ENCODE measurements at regions not wholly inside any gene's neighbourhood (a gene's known extent, or its start where the extent isn't known, plus 50 kb on each side); places are given as distances from the start of the nearest gene placed in this dataset.

DNA sequence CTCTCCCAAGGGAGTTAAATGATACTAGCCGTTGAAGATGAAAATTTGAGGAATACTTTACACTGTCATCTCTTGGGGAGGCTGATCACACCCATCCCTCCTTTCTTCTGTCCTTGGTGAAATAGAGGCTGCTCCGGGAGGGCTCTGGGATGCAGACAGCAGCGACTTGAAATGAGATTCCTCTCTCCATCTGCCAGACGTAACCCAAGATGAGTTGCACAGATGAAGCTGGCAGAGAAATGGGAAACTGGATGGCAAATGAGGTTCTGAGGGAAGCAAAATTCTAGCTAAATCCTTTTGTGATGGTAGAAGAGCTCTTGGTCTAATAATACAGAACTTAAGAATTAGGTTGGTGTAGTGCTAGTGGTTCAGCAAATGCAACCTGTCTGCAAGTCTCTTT is 201.4 kb downstream of the AASDH start:
- H3K27ac Mint-ChIP-seq (ENCODE audit: unreplicated experiment), result no peak overlapping the region
- DNase-seq (ENCODE audit: extremely low spot score, unreplicated experiment), result no peak
- H3K4me3 Mint-ChIP-seq (ENCODE audit: unreplicated experiment), result no peak overlapping the region
- TF ChIP-seq, protein P1, sequence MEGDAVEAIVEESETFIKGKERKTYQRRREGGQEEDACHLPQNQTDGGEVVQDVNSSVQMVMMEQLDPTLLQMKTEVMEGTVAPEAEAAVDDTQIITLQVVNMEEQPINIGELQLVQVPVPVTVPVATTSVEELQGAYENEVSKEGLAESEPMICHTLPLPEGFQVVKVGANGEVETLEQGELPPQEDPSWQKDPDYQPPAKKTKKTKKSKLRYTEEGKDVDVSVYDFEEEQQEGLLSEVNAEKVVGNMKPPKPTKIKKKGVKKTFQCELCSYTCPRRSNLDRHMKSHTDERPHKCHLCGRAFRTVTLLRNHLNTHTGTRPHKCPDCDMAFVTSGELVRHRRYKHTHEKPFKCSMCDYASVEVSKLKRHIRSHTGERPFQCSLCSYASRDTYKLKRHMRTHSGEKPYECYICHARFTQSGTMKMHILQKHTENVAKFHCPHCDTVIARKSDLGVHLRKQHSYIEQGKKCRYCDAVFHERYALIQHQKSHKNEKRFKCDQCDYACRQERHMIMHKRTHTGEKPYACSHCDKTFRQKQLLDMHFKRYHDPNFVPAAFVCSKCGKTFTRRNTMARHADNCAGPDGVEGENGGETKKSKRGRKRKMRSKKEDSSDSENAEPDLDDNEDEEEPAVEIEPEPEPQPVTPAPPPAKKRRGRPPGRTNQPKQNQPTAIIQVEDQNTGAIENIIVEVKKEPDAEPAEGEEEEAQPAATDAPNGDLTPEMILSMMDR (IDR thresholded peaks at IDR 0.05), result no peak
- H3K9me3 Mint-ChIP-seq (ENCODE audit: unreplicated experiment), result no peaks in the 10 kb centered on the region
- no peaks in the 10 kb centered on the region for H3K27me3 Mint-ChIP-seq (ENCODE audit: unreplicated experiment)
- H3K36me3 Mint-ChIP-seq (ENCODE audit: unreplicated experiment), result peaks cover 3% of the 10 kb centered on the region
- H3K4me1 Mint-ChIP-seq (ENCODE audit: unreplicated experiment), result peaks cover 8% of the 10 kb centered on the region

DNA sequence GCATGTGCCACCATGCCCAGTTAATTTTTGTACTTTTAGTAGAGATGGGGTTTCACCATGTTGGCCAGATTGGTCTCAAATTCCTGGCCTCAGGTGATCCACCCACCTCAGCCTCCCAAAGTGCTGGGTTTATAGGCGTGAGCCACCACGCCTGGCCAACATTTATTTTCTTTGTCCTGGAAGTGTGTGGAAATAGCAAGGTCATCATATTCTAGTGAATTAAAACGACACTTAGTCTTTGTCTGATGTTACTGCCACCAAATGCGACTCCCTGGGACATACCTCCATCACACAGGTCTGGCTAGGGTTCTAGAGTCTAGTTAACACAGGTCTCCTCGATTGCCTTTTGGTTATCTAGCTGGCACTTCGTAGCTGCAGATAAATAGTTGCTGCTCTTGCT is 203.1 kb downstream of the AASDH start:
- Mint-ChIP-seq H3K4me1 (ENCODE audit: unreplicated experiment) (peaks cover 9% of the 10 kb centered on the region), H3K27me3 (ENCODE audit: unreplicated experiment) (no peaks in the 10 kb centered on the region), H3K36me3 (ENCODE audit: unreplicated experiment) (peaks cover 3% of the 10 kb centered on the region), H3K9me3 (ENCODE audit: unreplicated experiment) (no peaks in the 10 kb centered on the region), H3K27ac (ENCODE audit: unreplicated experiment) (no peak overlapping the region), H3K4me3 (ENCODE audit: unreplicated experiment) (no peak overlapping the region)
- TF ChIP-seq, protein P1 (IDR thresholded peaks at IDR 0.05), result no peak
- DNase-seq (ENCODE audit: extremely low spot score, unreplicated experiment), result no peak

- H3K27ac Mint-ChIP-seq (ENCODE audit: unreplicated experiment), result no peak overlapping the region
- no peaks in the 10 kb centered on the region for H3K27me3 Mint-ChIP-seq (ENCODE audit: unreplicated experiment)
- peaks cover 3% of the 10 kb centered on the region for H3K36me3 Mint-ChIP-seq (ENCODE audit: unreplicated experiment)
- H3K4me1 Mint-ChIP-seq (ENCODE audit: unreplicated experiment), result peaks cover 9% of the 10 kb centered on the region
- no peaks in the 10 kb centered on the region for H3K9me3 Mint-ChIP-seq (ENCODE audit: unreplicated experiment)
- H3K4me3 Mint-ChIP-seq (ENCODE audit: unreplicated experiment), result no peak overlapping the region
- TF ChIP-seq, protein P1 (IDR thresholded peaks at IDR 0.05), result no peak
- no peak for DNase-seq (ENCODE audit: extremely low spot score, unreplicated experiment)
Observed at GRCh38 chr4:56183344-56183959, 203.8 kb downstream of the AASDH start.

DNA sequence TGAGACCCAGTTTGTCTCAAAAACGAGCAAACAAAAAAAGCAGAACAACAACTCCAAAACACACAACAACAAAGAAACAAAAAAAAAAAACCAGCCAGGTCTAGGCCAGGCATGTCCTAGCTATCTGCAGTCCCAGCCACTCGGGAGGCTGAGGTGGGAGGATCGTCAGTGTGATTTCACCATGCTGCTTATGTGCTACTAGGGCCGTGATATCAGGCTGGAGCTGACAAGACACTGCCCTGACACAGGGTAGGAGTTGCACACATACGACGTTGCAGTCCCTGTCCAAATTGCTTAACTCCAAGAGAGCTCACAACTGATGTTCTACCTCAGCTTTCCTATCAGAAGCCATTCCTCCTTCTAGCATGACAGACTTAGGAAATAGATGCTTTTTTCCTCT is 204.9 kb downstream of the AASDH start:
- TF ChIP-seq, protein P1 (IDR thresholded peaks at IDR 0.05), result no peak
- H3K4me1 Mint-ChIP-seq (ENCODE audit: unreplicated experiment), result peaks cover 6% of the 10 kb centered on the region
- H3K4me3 Mint-ChIP-seq (ENCODE audit: unreplicated experiment), result no peak overlapping the region
- no peak overlapping the region for H3K27ac Mint-ChIP-seq (ENCODE audit: unreplicated experiment)
- no peak for DNase-seq (ENCODE audit: extremely low spot score, unreplicated experiment)
- no peaks in the 10 kb centered on the region for H3K27me3 Mint-ChIP-seq (ENCODE audit: unreplicated experiment)
- peaks cover 7% of the 10 kb centered on the region for H3K9me3 Mint-ChIP-seq (ENCODE audit: unreplicated experiment)
- H3K36me3 Mint-ChIP-seq (ENCODE audit: unreplicated experiment), result peaks cover 4% of the 10 kb centered on the region

GRCh38 chr4:56181140-56181953 is 205.9 kb downstream of the AASDH start:
- no peak overlapping the region for H3K4me3 Mint-ChIP-seq (ENCODE audit: unreplicated experiment)
- H3K36me3 Mint-ChIP-seq (ENCODE audit: unreplicated experiment), result peaks cover 8% of the 10 kb centered on the region
- no peak overlapping the region for H3K27ac Mint-ChIP-seq (ENCODE audit: unreplicated experiment)
- H3K9me3 Mint-ChIP-seq (ENCODE audit: unreplicated experiment), result peaks cover 12% of the 10 kb centered on the region
- no peak for DNase-seq (ENCODE audit: extremely low spot score, unreplicated experiment)
- no peaks in the 10 kb centered on the region for H3K27me3 Mint-ChIP-seq (ENCODE audit: unreplicated experiment)
- peaks cover 2% of the 10 kb centered on the region for H3K4me1 Mint-ChIP-seq (ENCODE audit: unreplicated experiment)
- TF ChIP-seq, protein P1 (IDR thresholded peaks at IDR 0.05), result no peak

Measured in osteocyte (in vitro differentiated cells).